ENCODE measurements at regions not wholly inside any gene's neighbourhood (a gene's known extent, or its start where the extent isn't known, plus 50 kb on each side); places are given as distances from the start of the nearest gene placed in this dataset.

- DNase-seq: no peak
- POLR2A ChIA-PET: no interaction called here
Observed at GRCh38 chr3:44093531-44093930, 148.2 kb upstream of the TOPAZ1 start.

GRCh38 chr3:44098656-44099415 lies 142.8 kb upstream of the TOPAZ1 start:
- Mint-ChIP-seq H3K27me3 (ENCODE audit: low read depth) (peaks cover 37% of the 10 kb centered on the region), H3K4me1 (ENCODE audit: low read depth) (peaks cover under 1% of the 10 kb centered on the region), H3K4me3 (no peak overlapping the region), H3K36me3 (ENCODE audit: low read depth) (no peaks in the 10 kb centered on the region), H3K9me3 (ENCODE audit: insufficient read depth) (no peaks in the 10 kb centered on the region), H3K27ac (no peak overlapping the region)
- ATAC-seq (no peak), DNase-seq (no peak)
- CTCF ChIA-PET: no interaction called here
- POLR2A ChIA-PET: no interaction called here

More at GRCh38 chr3:44093531-44093930, 148.2 kb upstream of the TOPAZ1 start:
- H3K27ac Mint-ChIP-seq: no peak overlapping the region
- CTCF ChIA-PET: no interaction called here
- H3K27me3 Mint-ChIP-seq (ENCODE audit: low read depth): peaks cover 20% of the 10 kb centered on the region
- no peaks in the 10 kb centered on the region for H3K9me3 Mint-ChIP-seq (ENCODE audit: insufficient read depth)
- peaks cover 3% of the 10 kb centered on the region for H3K4me1 Mint-ChIP-seq (ENCODE audit: low read depth)
- no peak overlapping the region for H3K4me3 Mint-ChIP-seq
- H3K36me3 Mint-ChIP-seq (ENCODE audit: low read depth): no peaks in the 10 kb centered on the region
- ATAC-seq: no peak

- CTCF ChIA-PET: no interaction called here
- ATAC-seq (no peak), DNase-seq (no peak)
- Mint-ChIP-seq H3K9me3 (ENCODE audit: insufficient read depth) (no peaks in the 10 kb centered on the region), H3K27me3 (ENCODE audit: low read depth) (peaks cover 35% of the 10 kb centered on the region), H3K4me1 (ENCODE audit: low read depth) (peaks cover 10% of the 10 kb centered on the region), H3K36me3 (ENCODE audit: low read depth) (no peaks in the 10 kb centered on the region), H3K27ac (no peak overlapping the region), H3K4me3 (no peak overlapping the region)
- POLR2A ChIA-PET: no interaction called here
Observed at GRCh38 chr3:44099566-44100297, 142.0 kb upstream of the TOPAZ1 start.

- Mint-ChIP-seq H3K36me3 (ENCODE audit: low read depth) (no peaks in the 10 kb centered on the region), H3K4me3 (no peak overlapping the region), H3K27me3 (ENCODE audit: low read depth) (peaks cover 35% of the 10 kb centered on the region), H3K27ac (no peak overlapping the region), H3K4me1 (ENCODE audit: low read depth) (peaks cover 15% of the 10 kb centered on the region), H3K9me3 (ENCODE audit: insufficient read depth) (no peaks in the 10 kb centered on the region)
- DNase-seq (no peak), ATAC-seq (no peak)
- POLR2A ChIA-PET: no interaction called here
- CTCF ChIA-PET: no interaction called here
Observed at GRCh38 chr3:44100298-44100695, 141.4 kb upstream of the TOPAZ1 start.

GRCh38 chr3:44104043-44104442 lies 137.6 kb upstream of the TOPAZ1 start:
- Mint-ChIP-seq H3K4me3 (no peak overlapping the region), H3K27me3 (ENCODE audit: low read depth) (peaks cover 29% of the 10 kb centered on the region), H3K4me1 (ENCODE audit: low read depth) (peaks cover 34% of the 10 kb centered on the region), H3K9me3 (ENCODE audit: insufficient read depth) (no peaks in the 10 kb centered on the region), H3K36me3 (ENCODE audit: low read depth) (no peaks in the 10 kb centered on the region), H3K27ac (no peak overlapping the region)
- no peak for ATAC-seq
- no peak for DNase-seq
- ChIA-PET POLR2A (no interaction called here), CTCF (interaction anchor here (1.7 kb wide), 1 partner anchor 26 kb away, joined by 4 read pairs; no protein-coding TSS in a partner anchor)

- ATAC-seq: peak; percentile 100
- peaks cover 21% of the 10 kb centered on the region for H3K27me3 Mint-ChIP-seq (ENCODE audit: low read depth)
- ChIA-PET POLR2A (no interaction called here), CTCF (interaction anchor here (1.7 kb wide), 1 partner anchor 26 kb away, joined by 4 read pairs; no protein-coding TSS in a partner anchor)
- H3K9me3 Mint-ChIP-seq (ENCODE audit: insufficient read depth): no peaks in the 10 kb centered on the region
- peaks cover 34% of the 10 kb centered on the region for H3K4me1 Mint-ChIP-seq (ENCODE audit: low read depth)
- H3K36me3 Mint-ChIP-seq (ENCODE audit: low read depth): no peaks in the 10 kb centered on the region
- peak overlapping the region; percentile 53 for H3K27ac Mint-ChIP-seq
- H3K4me3 Mint-ChIP-seq: no peak overlapping the region
- peak; percentile 77 for DNase-seq
Observed at GRCh38 chr3:44104668-44105321, 136.9 kb upstream of the TOPAZ1 start.

- ChIA-PET POLR2A (no interaction called here), CTCF (interaction anchor here (1.7 kb wide), 1 partner anchor 25 kb away, joined by 4 read pairs; no protein-coding TSS in a partner anchor)
- no peak for ATAC-seq
- Mint-ChIP-seq H3K27ac (no peak overlapping the region), H3K4me3 (no peak overlapping the region), H3K4me1 (ENCODE audit: low read depth) (peaks cover 34% of the 10 kb centered on the region), H3K36me3 (ENCODE audit: low read depth) (no peaks in the 10 kb centered on the region), H3K9me3 (ENCODE audit: insufficient read depth) (no peaks in the 10 kb centered on the region), H3K27me3 (ENCODE audit: low read depth) (peaks cover 19% of the 10 kb centered on the region)
- DNase-seq: no peak
Observed at GRCh38 chr3:44105571-44105970, 136.1 kb upstream of the TOPAZ1 start.

- DNase-seq (no peak), ATAC-seq (no peak)
- ChIA-PET CTCF (interaction anchor here (1.3 kb wide), 1 partner anchor 251 kb away, joined by 3 read pairs; no protein-coding TSS in a partner anchor), POLR2A (interaction anchor here (0.7 kb wide), 1 partner anchor 98 kb away, joined by 3 read pairs; no protein-coding TSS in a partner anchor)
- H3K9me3 Mint-ChIP-seq (ENCODE audit: insufficient read depth): no peaks in the 10 kb centered on the region
- H3K27ac Mint-ChIP-seq: no peak overlapping the region
- H3K4me3 Mint-ChIP-seq: no peak overlapping the region
- H3K27me3 Mint-ChIP-seq (ENCODE audit: low read depth): peaks cover 17% of the 10 kb centered on the region
- peaks cover 34% of the 10 kb centered on the region for H3K4me1 Mint-ChIP-seq (ENCODE audit: low read depth)
- no peaks in the 10 kb centered on the region for H3K36me3 Mint-ChIP-seq (ENCODE audit: low read depth)
Observed at GRCh38 chr3:44106756-44107155, 134.9 kb upstream of the TOPAZ1 start.

GRCh38 chr3:44108481-44108880 lies 133.2 kb upstream of the TOPAZ1 start:
- Mint-ChIP-seq H3K4me1 (ENCODE audit: low read depth) (peaks cover 43% of the 10 kb centered on the region), H3K27ac (no peak overlapping the region), H3K4me3 (no peak overlapping the region), H3K27me3 (ENCODE audit: low read depth) (peaks cover 3% of the 10 kb centered on the region), H3K36me3 (ENCODE audit: low read depth) (no peaks in the 10 kb centered on the region), H3K9me3 (ENCODE audit: insufficient read depth) (no peaks in the 10 kb centered on the region)
- CTCF ChIA-PET: no interaction called here
- DNase-seq: no peak
- POLR2A ChIA-PET: no interaction called here
- ATAC-seq: no peak

GRCh38 chr3:44109771-44110361 lies 131.8 kb upstream of the TOPAZ1 start:
- Mint-ChIP-seq H3K4me3 (no peak overlapping the region), H3K36me3 (ENCODE audit: low read depth) (no peaks in the 10 kb centered on the region), H3K27ac (no peak overlapping the region), H3K27me3 (ENCODE audit: low read depth) (peaks cover 9% of the 10 kb centered on the region), H3K9me3 (ENCODE audit: insufficient read depth) (no peaks in the 10 kb centered on the region), H3K4me1 (ENCODE audit: low read depth) (peaks cover 32% of the 10 kb centered on the region)
- no peak for DNase-seq
- ChIA-PET CTCF (no interaction called here), POLR2A (no interaction called here)
- ATAC-seq: no peak

- no peaks in the 10 kb centered on the region for H3K36me3 Mint-ChIP-seq (ENCODE audit: low read depth)
- H3K27ac Mint-ChIP-seq: no peak overlapping the region
- no peak overlapping the region for H3K4me3 Mint-ChIP-seq
- ChIA-PET POLR2A (no interaction called here), CTCF (no interaction called here)
- peaks cover 26% of the 10 kb centered on the region for H3K4me1 Mint-ChIP-seq (ENCODE audit: low read depth)
- ATAC-seq (no peak), DNase-seq (no peak)
- H3K9me3 Mint-ChIP-seq (ENCODE audit: insufficient read depth): no peaks in the 10 kb centered on the region
- H3K27me3 Mint-ChIP-seq (ENCODE audit: low read depth): peaks cover 12% of the 10 kb centered on the region
Observed at GRCh38 chr3:44110648-44111047, 131.0 kb upstream of the TOPAZ1 start.

- no peaks in the 10 kb centered on the region for H3K9me3 Mint-ChIP-seq (ENCODE audit: insufficient read depth)
- DNase-seq (no peak), ATAC-seq (no peak)
- H3K27me3 Mint-ChIP-seq (ENCODE audit: low read depth): peaks cover 19% of the 10 kb centered on the region
- ChIA-PET CTCF (no interaction called here), POLR2A (no interaction called here)
- no peaks in the 10 kb centered on the region for H3K36me3 Mint-ChIP-seq (ENCODE audit: low read depth)
- no peak overlapping the region for H3K27ac Mint-ChIP-seq
- H3K4me1 Mint-ChIP-seq (ENCODE audit: low read depth): peaks cover 25% of the 10 kb centered on the region
- no peak overlapping the region for H3K4me3 Mint-ChIP-seq
Observed at GRCh38 chr3:44111482-44111881, 130.2 kb upstream of the TOPAZ1 start.
